ENCODE measurements at regions not wholly inside any gene's neighbourhood (a gene's known extent, or its start where the extent isn't known, plus 50 kb on each side); places are given as distances from the start of the nearest gene placed in this dataset.

DNA sequence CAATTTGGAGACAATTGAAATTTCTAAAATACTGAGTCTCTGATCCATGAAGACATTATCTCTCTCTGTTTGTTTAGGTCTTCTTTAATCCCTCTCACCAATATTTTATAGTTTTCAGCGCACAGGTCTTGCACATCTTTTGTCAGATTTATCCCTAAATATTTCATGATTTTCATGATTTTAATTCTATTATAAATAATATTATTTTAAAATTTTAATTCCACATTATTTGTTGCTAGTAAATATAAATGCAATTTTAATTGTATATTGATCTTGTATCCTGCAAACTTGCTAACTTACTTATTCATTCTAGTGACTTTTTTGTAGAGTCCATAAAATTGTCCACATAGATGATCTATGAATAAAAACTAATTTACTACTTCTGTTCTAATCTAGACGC, 112.6 kb upstream of the TNPO1 start:
- TF ChIP-seq, protein P1, sequence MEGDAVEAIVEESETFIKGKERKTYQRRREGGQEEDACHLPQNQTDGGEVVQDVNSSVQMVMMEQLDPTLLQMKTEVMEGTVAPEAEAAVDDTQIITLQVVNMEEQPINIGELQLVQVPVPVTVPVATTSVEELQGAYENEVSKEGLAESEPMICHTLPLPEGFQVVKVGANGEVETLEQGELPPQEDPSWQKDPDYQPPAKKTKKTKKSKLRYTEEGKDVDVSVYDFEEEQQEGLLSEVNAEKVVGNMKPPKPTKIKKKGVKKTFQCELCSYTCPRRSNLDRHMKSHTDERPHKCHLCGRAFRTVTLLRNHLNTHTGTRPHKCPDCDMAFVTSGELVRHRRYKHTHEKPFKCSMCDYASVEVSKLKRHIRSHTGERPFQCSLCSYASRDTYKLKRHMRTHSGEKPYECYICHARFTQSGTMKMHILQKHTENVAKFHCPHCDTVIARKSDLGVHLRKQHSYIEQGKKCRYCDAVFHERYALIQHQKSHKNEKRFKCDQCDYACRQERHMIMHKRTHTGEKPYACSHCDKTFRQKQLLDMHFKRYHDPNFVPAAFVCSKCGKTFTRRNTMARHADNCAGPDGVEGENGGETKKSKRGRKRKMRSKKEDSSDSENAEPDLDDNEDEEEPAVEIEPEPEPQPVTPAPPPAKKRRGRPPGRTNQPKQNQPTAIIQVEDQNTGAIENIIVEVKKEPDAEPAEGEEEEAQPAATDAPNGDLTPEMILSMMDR (IDR thresholded peaks at IDR 0.05) = no peak
- TF ChIP-seq POLR2AphosphoS5 (IDR thresholded peaks at IDR 0.05) = no peak
- no peak for TF ChIP-seq POLR2A (IDR thresholded peaks at IDR 0.05; ENCODE audit: low read depth)
- no peak for TF ChIP-seq EP300 (IDR thresholded peaks at IDR 0.05)

Measured in esophagus muscularis mucosa (tissue), 4 donors.